ENCODE measurements at regions not wholly inside any gene's neighbourhood (a gene's known extent, or its start where the extent isn't known, plus 50 kb on each side); places are given as distances from the start of the nearest gene placed in this dataset.

- TF ChIP-seq CTCF (conservative IDR thresholded peaks at IDR 0.05; ENCODE audit: low read depth, low read length) (no peak), EZH2 (IDR thresholded peaks at IDR 0.05; ENCODE audit: low read length, unreplicated experiment) (no peak)
Observed at GRCh38 chr3:146702237-146702636, 97.1 kb upstream of the PLSCR5 start.
